Muscle layer of colon (tissue), 2 donors: ENCODE measurements at regions not wholly inside any gene's neighbourhood (a gene's known extent, or its start where the extent isn't known, plus 50 kb on each side); places are given as distances from the start of the nearest gene placed in this dataset.
"Not testable (repeated sequence)": the region's sequence is repeated elsewhere in the genome, so short reads cannot be mapped to it uniquely, and the experiment has no call there.

Experiments
- H3K27ac ChIP-seq: one replicate; pipeline ENCODE4 v1.7.0; 2013; ENCODE audit warnings: low read depth, mild to moderate bottlenecking, low read length, moderate library complexity
- H3K27me3 ChIP-seq, 2 donors: one replicate each; pipeline ENCODE4 v1.7.0; 2013; ENCODE audit warnings: low read length in 2 of 2, mild to moderate bottlenecking in 2 of 2; ENCODE audit not compliant: insufficient read depth in 2 of 2, control insufficient read depth in 1 of 2
- H3K36me3 ChIP-seq: one replicate; pipeline ENCODE4 v1.7.0; 2013; ENCODE audit warnings: mild to moderate bottlenecking, low read length; ENCODE audit not compliant: insufficient read depth
- H3K4me1 ChIP-seq: one replicate; pipeline ENCODE4 v1.7.0; 2013; ENCODE audit warnings: mild to moderate bottlenecking, low read length; ENCODE audit not compliant: insufficient read depth
- H3K4me3 ChIP-seq, 2 donors: one replicate each; pipeline ENCODE4 v1.7.0; 2013; ENCODE audit warnings: low read length in 2 of 2, low read depth in 1 of 2, mild to moderate bottlenecking in 1 of 2, moderate library complexity in 1 of 2
- H3K9ac ChIP-seq: one replicate; pipeline ENCODE4 v1.7.0; 2013; ENCODE audit warnings: low read length
- H3K9me3 ChIP-seq: one replicate; pipeline ENCODE4 v1.7.0; 2013; ENCODE audit warnings: mild to moderate bottlenecking, low read length
- donor health status: abdominal sarcoma.
- donor health status: Adenocarcinoma of cecum.

DNA sequence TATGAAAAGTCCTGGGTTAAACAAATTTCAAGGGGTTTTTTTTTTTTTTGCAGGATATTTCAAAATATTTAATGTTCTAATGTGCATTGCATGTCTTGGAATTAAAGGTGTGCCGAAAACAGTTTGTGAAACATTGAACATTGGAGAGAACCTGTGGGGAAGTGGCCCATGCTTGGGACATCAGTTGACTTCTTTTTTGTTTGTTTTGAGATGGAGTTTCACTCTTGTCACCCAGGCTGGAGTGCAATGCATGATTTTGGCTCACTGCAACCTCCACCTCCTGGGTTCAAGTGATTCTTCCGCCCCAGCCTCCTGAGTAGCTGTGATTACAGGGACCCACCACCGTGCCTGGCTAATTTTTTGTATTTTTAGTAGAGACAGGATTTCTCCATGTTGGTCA lies 71.0 kb upstream of the RAPH1 start:
- no peaks in the 10 kb centered on the region for H3K4me1 ChIP-seq
- no peak overlapping the region for H3K9ac ChIP-seq
- no peaks in the 10 kb centered on the region for H3K36me3 ChIP-seq
- H3K4me3 ChIP-seq = no peak overlapping the region
- no peaks in the 10 kb centered on the region for H3K9me3 ChIP-seq
- no peaks in the 10 kb centered on the region for H3K27me3 ChIP-seq
- H3K27ac ChIP-seq = no peak overlapping the region

DNA sequence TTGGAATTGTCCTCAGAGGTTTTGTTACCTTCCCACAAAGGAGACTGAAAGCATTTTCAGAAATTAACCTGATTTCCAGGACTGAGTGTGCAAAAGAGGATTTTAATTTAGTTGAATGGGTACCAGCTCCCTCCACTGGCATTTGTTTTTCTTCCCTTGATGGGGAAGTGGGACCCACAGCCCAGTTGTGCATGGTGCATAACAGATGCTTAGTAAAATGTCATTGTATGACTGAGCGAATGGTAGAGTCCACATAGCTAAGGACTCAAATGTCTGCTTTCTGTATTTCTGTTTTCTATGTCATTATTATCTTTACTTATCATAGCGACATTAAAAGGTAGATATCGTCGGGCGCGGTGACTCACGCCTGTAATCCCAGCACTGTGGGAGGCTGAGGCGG lies 75.5 kb upstream of the RAPH1 start:
- Histone ChIP-seq H3K9me3 (no peaks in the 10 kb centered on the region), H3K4me3 (no peak overlapping the region), H3K4me1 (no peaks in the 10 kb centered on the region), H3K27me3 (no peaks in the 10 kb centered on the region), H3K9ac (no peak overlapping the region), H3K27ac (no peak overlapping the region), H3K36me3 (no peaks in the 10 kb centered on the region)

- Histone ChIP-seq H3K36me3 (no peaks in the 10 kb centered on the region), H3K4me1 (no peaks in the 10 kb centered on the region), H3K27me3 (no peaks in the 10 kb centered on the region), H3K9me3 (no peaks in the 10 kb centered on the region), H3K4me3 (no peak overlapping the region), H3K9ac (no peak overlapping the region), H3K27ac (no peak overlapping the region)
Observed at GRCh38 chr2:203612246-203612645, 77.1 kb upstream of the RAPH1 start.

DNA sequence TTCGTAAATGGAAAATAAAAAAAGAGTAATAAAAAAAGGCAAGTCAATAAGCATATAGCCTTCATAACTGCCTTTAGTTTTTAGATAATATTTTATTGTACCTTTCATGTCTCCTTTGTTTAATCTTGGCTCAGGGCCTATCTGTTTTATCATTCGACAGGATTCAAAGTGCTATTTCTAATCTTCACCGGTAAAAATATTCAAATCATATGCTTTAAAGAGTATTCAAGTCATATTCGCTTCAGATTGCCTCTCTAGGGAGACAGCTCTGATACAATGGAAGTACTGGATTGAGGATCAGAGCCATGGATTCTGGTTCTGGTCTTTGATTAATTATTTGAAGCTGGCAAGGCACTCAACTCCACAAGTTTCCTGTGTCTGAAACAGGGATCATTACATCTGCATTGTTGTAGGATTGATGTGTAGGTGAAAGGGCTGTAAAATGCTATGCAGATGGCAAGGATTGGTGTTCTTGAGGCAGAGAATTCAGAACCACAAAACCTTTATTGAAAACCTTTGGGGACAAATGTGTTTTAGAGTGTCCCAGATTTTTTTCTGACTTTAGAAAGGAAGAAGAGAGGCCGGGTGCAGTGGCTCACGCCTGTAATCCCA lies 84.3 kb upstream of the RAPH1 start:
- Histone ChIP-seq H3K9ac (no peak overlapping the region), H3K4me3 (no peak overlapping the region), H3K9me3 (no peaks in the 10 kb centered on the region), H3K27me3 (no peaks in the 10 kb centered on the region), H3K36me3 (no peaks in the 10 kb centered on the region), H3K27ac (no peak overlapping the region), H3K4me1 (no peaks in the 10 kb centered on the region)

GRCh38 chr2:203621981-203622515 lies 84.4 kb upstream of the CD28 start:
- Histone ChIP-seq H3K9me3 (no peaks in the 10 kb centered on the region), H3K36me3 (no peaks in the 10 kb centered on the region), H3K9ac (no peak overlapping the region), H3K4me1 (peaks cover 3% of the 10 kb centered on the region), H3K27ac (no peak overlapping the region), H3K27me3 (no peaks in the 10 kb centered on the region), H3K4me3 (no peak overlapping the region)

DNA sequence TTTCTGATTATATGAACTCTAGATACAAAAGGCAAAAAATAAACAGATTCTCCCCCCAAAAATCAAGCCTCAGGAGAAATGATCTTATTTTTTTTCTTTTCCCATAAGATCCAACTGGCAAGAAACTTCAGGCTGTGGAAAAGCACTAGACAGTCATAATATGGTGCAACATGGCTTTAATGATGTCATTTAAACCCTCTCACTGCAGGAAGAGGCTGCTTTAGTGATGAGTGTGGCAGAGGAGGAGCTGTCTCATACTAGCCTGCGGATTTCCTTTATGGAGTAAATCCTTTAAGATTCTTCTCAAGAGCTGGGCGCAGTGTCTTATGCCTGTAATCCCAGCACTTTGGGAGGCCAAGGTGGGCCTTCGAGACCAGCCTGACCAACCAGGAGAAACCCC lies 83.3 kb upstream of the CD28 start:
- no peak overlapping the region for H3K27ac ChIP-seq
- H3K4me1 ChIP-seq = peaks cover 9% of the 10 kb centered on the region
- H3K27me3 ChIP-seq = no peaks in the 10 kb centered on the region
- H3K9me3 ChIP-seq = no peaks in the 10 kb centered on the region
- no peak overlapping the region for H3K9ac ChIP-seq
- H3K4me3 ChIP-seq = no peak overlapping the region
- H3K36me3 ChIP-seq = no peaks in the 10 kb centered on the region

DNA sequence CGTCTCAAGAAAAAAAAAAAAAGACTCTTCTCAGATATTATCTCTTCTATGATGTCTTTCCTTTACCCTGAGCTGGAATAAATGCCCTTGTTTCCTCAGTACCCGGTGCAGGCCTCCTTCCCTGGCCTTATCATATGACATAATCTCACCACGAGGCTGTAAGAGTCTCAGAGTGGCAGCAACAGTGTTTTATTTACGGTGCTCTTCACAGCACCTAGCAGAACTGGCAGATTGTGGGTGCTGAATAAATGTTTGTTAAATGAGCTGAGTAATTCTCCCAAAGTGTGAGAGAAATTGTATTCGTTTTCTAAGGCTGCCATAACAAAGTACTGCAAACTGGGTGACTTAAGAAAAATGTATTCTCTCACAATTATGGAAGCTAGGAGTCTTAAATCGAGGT lies 82.8 kb upstream of the CD28 start:
- Histone ChIP-seq H3K9me3 (no peaks in the 10 kb centered on the region), H3K27ac (no peak overlapping the region), H3K36me3 (no peaks in the 10 kb centered on the region), H3K4me1 (peaks cover 9% of the 10 kb centered on the region), H3K4me3 (no peak overlapping the region), H3K9ac (no peak overlapping the region), H3K27me3 (no peaks in the 10 kb centered on the region)

GRCh38 chr2:203625701-203626100 lies 80.7 kb upstream of the CD28 start:
- Histone ChIP-seq H3K36me3 (no peaks in the 10 kb centered on the region), H3K4me3 (no peak overlapping the region), H3K9me3 (no peaks in the 10 kb centered on the region), H3K9ac (no peak overlapping the region), H3K27ac (no peak overlapping the region), H3K4me1 (peaks cover 9% of the 10 kb centered on the region), H3K27me3 (no peaks in the 10 kb centered on the region)

GRCh38 chr2:203626247-203626646 lies 80.2 kb upstream of the CD28 start:
- not testable (repeated sequence) for H3K4me1 ChIP-seq, H3K4me3 ChIP-seq, H3K9me3 ChIP-seq, H3K9ac ChIP-seq, H3K27ac ChIP-seq, H3K27me3 ChIP-seq, H3K36me3 ChIP-seq

- Histone ChIP-seq H3K4me1 (peaks cover 9% of the 10 kb centered on the region), H3K27ac (no peak overlapping the region), H3K9me3 (no peaks in the 10 kb centered on the region), H3K9ac (no peak overlapping the region), H3K4me3 (no peak overlapping the region), H3K27me3 (no peaks in the 10 kb centered on the region), H3K36me3 (no peaks in the 10 kb centered on the region)
Observed at GRCh38 chr2:203626952-203627681, 79.3 kb upstream of the CD28 start.

DNA sequence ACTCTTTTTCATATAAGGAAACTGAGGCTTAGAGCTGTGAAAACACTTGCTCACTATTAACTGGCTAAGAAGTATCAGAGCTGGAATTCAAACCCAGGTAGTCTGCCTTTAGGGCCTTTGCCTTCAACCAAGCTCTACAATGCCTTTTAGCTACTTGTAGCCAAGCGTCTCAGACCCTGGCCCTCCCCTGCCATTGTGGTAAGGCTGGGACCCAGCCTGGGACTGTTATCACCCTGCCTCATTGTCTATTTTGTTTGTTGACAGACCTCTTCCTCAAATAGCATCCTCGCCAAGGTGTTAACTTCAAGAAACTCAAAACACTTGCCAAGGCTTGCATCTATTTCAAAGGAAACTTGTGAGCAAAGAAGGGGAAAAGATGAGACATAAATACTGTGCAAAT lies 76.7 kb upstream of the CD28 start:
- Histone ChIP-seq H3K4me3 (no peak overlapping the region), H3K4me1 (peaks cover 9% of the 10 kb centered on the region), H3K9me3 (no peaks in the 10 kb centered on the region), H3K27ac (no peak overlapping the region), H3K36me3 (no peaks in the 10 kb centered on the region), H3K9ac (no peak overlapping the region), H3K27me3 (no peaks in the 10 kb centered on the region)
